ENCODE measurements at regions not wholly inside any gene's neighbourhood (a gene's known extent, or its start where the extent isn't known, plus 50 kb on each side); places are given as distances from the start of the nearest gene placed in this dataset.

- Histone ChIP-seq H3K4me3 (no peak overlapping the region), H3K27me3 (no peaks in the 10 kb centered on the region), H3K36me3 (no peaks in the 10 kb centered on the region), H3K27ac (no peak overlapping the region), H3K4me1 (peaks cover 0 to 6% of the 10 kb centered on the region in 2 donors), H3K9me3 (no peaks in the 10 kb centered on the region)
- intact Hi-C loops (cut with DNase I): no loop called here
- TF ChIP-seq CTCF (IDR thresholded peaks at IDR 0.05): no peak
- no peak for DNase-seq (ENCODE audit: low spot score in 2 of 2)
Observed at GRCh38 chr14:54251356-54251755, 145.5 kb upstream of the CDKN3 start.

GRCh38 chr14:54252072-54252730 lies 144.6 kb upstream of the CDKN3 start:
- no peaks in the 10 kb centered on the region for H3K36me3 ChIP-seq
- no peak for TF ChIP-seq CTCF (IDR thresholded peaks at IDR 0.05)
- H3K4me3 ChIP-seq: no peak overlapping the region
- DNase-seq (ENCODE audit: low spot score in 2 of 2): no peak
- peaks cover 0 to 6% of the 10 kb centered on the region in 2 donors for H3K4me1 ChIP-seq
- no peaks in the 10 kb centered on the region for H3K9me3 ChIP-seq
- no peaks in the 10 kb centered on the region for H3K27me3 ChIP-seq
- H3K27ac ChIP-seq: no peak overlapping the region
- intact Hi-C loops (cut with DNase I): no loop called here

- DNase-seq (ENCODE audit: low spot score in 2 of 2): no peak
- no peak for TF ChIP-seq CTCF (IDR thresholded peaks at IDR 0.05)
- H3K4me1 ChIP-seq: peaks cover 0 to 6% of the 10 kb centered on the region in 2 donors
- H3K4me3 ChIP-seq: no peak overlapping the region
- no peaks in the 10 kb centered on the region for H3K27me3 ChIP-seq
- H3K36me3 ChIP-seq: no peaks in the 10 kb centered on the region
- no peak overlapping the region for H3K27ac ChIP-seq
- intact Hi-C loops (cut with DNase I): no loop called here
- H3K9me3 ChIP-seq: no peaks in the 10 kb centered on the region
Observed at GRCh38 chr14:54253195-54253947, 143.4 kb upstream of the CDKN3 start.

GRCh38 chr14:54256156-54256555 lies 140.7 kb upstream of the CDKN3 start:
- TF ChIP-seq CTCF (IDR thresholded peaks at IDR 0.05): no peak
- no peaks in the 10 kb centered on the region for H3K27me3 ChIP-seq
- peaks cover 0 to 6% of the 10 kb centered on the region in 2 donors for H3K4me1 ChIP-seq
- no peak overlapping the region for H3K4me3 ChIP-seq
- no peaks in the 10 kb centered on the region for H3K36me3 ChIP-seq
- intact Hi-C loops (cut with DNase I): no loop called here
- DNase-seq (ENCODE audit: low spot score in 2 of 2): no peak
- H3K27ac ChIP-seq: no peak overlapping the region
- H3K9me3 ChIP-seq: no peaks in the 10 kb centered on the region

- intact Hi-C loops (cut with DNase I): no loop called here
- no peak for DNase-seq (ENCODE audit: low spot score in 2 of 2)
- Histone ChIP-seq H3K4me1 (peaks cover 0 to 6% of the 10 kb centered on the region in 2 donors), H3K4me3 (no peak overlapping the region), H3K27ac (no peak overlapping the region), H3K27me3 (no peaks in the 10 kb centered on the region), H3K9me3 (no peaks in the 10 kb centered on the region), H3K36me3 (no peaks in the 10 kb centered on the region)
- TF ChIP-seq CTCF (IDR thresholded peaks at IDR 0.05): no peak
Observed at GRCh38 chr14:54257424-54257823, 139.4 kb upstream of the CDKN3 start.
